ENCODE measurements at regions not wholly inside any gene's neighbourhood (a gene's known extent, or its start where the extent isn't known, plus 50 kb on each side); places are given as distances from the start of the nearest gene placed in this dataset.
"Not testable (repeated sequence)": the region's sequence is repeated elsewhere in the genome, so short reads cannot be mapped to it uniquely, and the experiment has no call there.

DNA sequence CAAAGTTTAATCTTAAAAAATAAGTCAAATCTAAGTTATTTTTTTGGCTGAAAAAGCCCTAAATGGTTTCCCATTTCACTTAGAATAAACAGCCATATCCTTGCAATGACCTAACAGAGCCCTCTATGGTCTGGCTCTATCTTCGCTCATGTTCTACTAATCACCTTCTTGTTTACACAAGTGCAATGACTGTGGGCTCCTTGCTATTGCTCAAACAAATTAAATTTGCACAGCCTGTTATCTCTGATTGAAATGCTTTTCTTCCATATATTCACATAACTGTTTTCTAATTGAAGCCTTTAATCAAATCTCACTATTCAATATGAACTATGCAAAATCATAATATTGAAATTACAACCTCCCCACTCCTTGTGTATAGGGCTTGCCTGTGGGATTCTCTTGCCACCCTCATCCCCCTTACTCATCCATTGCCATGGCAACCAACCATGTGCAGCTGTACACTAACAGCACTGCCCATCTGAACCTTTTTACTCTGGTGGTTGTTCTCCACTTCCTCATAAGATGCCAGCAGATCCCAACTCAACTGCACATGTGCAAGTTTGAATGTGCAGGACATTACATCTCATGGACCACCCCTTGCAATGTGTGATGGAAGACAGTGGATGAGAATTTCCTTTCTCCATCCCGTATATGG, 1083.2 kb downstream of the SOCS6 start:
- Mint-ChIP-seq H3K4me1 (ENCODE audit: low read depth) (no peaks in the 10 kb centered on the region), H3K4me3 (no peak overlapping the region), H3K36me3 (ENCODE audit: low read depth) (no peaks in the 10 kb centered on the region), H3K27me3 (ENCODE audit: insufficient read depth) (no peaks in the 10 kb centered on the region; the same call in 1 of the 2 replicates), H3K27ac (no peak overlapping the region), H3K9me3 (peaks cover 51% of the 10 kb centered on the region)
- TF ChIP-seq, protein P1, sequence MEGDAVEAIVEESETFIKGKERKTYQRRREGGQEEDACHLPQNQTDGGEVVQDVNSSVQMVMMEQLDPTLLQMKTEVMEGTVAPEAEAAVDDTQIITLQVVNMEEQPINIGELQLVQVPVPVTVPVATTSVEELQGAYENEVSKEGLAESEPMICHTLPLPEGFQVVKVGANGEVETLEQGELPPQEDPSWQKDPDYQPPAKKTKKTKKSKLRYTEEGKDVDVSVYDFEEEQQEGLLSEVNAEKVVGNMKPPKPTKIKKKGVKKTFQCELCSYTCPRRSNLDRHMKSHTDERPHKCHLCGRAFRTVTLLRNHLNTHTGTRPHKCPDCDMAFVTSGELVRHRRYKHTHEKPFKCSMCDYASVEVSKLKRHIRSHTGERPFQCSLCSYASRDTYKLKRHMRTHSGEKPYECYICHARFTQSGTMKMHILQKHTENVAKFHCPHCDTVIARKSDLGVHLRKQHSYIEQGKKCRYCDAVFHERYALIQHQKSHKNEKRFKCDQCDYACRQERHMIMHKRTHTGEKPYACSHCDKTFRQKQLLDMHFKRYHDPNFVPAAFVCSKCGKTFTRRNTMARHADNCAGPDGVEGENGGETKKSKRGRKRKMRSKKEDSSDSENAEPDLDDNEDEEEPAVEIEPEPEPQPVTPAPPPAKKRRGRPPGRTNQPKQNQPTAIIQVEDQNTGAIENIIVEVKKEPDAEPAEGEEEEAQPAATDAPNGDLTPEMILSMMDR (IDR thresholded peaks at IDR 0.05) = no peak
- no peak for DNase-seq

DNA sequence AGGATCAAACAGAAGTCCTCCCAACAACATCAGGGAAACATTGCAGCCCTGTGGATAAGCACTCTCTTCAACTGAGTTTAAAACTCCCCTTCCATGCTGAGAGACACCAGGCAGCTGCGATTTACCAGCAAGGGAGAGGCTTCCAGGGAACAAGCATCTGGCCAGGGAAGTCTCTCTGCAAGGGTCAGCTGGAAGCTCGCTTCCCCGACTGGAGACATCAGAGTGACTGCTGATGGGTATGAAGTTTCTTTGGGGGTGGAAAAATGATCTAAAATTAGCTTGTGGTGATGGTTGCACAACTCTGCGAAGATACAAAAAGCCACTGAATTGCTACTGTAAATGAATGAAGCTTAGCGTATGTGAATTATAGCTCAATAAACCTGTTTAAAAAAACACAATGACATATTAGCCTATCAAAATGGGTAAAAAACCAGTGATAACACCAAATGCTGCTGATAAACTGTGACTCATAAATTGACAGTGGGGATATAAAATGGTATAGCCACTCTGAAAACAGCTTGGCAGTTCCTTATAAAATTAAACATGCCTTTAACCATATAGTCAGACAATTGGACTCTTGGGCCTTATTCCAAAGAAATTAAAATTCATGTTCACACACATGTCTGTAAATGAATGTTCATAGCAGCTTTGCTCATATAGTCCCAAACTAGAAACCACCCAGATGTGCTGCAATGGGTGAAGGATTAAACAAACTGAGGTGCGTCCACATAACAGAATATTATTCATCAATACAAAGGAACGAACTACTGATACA, 1082.0 kb downstream of the SOCS6 start:
- H3K4me3 Mint-ChIP-seq = no peak overlapping the region
- no peaks in the 10 kb centered on the region; the same call in 1 of the 2 replicates for H3K36me3 Mint-ChIP-seq (ENCODE audit: low read depth)
- DNase-seq = no peak
- peaks cover 54% of the 10 kb centered on the region for H3K9me3 Mint-ChIP-seq
- TF ChIP-seq, protein P1 (IDR thresholded peaks at IDR 0.05) = no peak
- no peaks in the 10 kb centered on the region; the same call in 1 of the 2 replicates for H3K27me3 Mint-ChIP-seq (ENCODE audit: insufficient read depth)
- H3K27ac Mint-ChIP-seq = no peak overlapping the region
- H3K4me1 Mint-ChIP-seq (ENCODE audit: low read depth) = no peaks in the 10 kb centered on the region

DNA sequence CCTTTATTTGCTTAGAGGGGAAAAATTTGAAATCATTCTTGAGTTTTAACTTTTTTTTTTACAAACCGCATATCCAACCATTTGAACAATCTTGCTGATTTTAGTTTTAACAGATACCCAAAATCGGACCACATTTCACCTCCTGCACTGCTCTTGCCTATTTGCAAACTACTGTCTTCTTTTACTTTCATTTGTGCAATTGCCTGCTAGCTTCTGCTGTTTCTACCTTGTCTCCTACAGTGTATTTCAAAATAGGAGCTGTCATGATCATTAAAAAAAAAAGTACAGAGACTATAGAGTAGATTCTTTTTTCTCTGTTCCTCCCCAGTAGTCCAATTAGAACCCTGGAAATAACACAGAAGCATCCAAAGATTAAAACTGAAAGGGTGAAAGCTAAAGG, 1081.2 kb downstream of the SOCS6 start:
- DNase-seq = no peak
- H3K9me3 Mint-ChIP-seq = peaks cover 50% of the 10 kb centered on the region
- no peaks in the 10 kb centered on the region; the same call in 1 of the 2 replicates for H3K27me3 Mint-ChIP-seq (ENCODE audit: insufficient read depth)
- no peak overlapping the region for H3K4me3 Mint-ChIP-seq
- H3K36me3 Mint-ChIP-seq (ENCODE audit: low read depth) = no peaks in the 10 kb centered on the region; the same call in 1 of the 2 replicates
- TF ChIP-seq, protein P1 (IDR thresholded peaks at IDR 0.05) = no peak
- no peak overlapping the region for H3K27ac Mint-ChIP-seq
- no peaks in the 10 kb centered on the region for H3K4me1 Mint-ChIP-seq (ENCODE audit: low read depth)

DNA sequence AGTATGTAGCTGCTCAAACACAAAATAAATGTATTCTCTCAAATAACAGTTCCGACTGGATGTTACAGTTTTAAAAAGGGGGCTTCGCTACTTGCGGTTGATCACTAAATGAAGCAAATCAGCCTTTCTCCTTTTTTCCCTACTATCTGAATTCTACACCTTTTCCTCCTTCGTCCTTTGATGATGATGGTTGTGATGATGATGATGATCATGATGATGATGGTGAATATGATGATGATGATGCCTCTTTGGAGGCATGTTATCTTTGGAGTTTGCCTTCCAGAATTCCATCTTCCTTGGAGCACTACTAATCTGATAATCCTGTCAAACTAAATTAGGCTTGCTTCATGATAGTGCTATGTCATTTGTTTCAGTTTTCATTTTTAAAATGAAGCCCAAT, 1073.3 kb downstream of the SOCS6 start:
- Mint-ChIP-seq H3K27me3 (ENCODE audit: insufficient read depth) (no peaks in the 10 kb centered on the region), H3K4me1 (ENCODE audit: low read depth) (no peaks in the 10 kb centered on the region), H3K4me3 (no peak overlapping the region), H3K27ac (no peak overlapping the region), H3K36me3 (ENCODE audit: low read depth) (no peaks in the 10 kb centered on the region; the same call in 1 of the 2 replicates), H3K9me3 (peaks cover 30% of the 10 kb centered on the region)
- DNase-seq = no peak
- TF ChIP-seq, protein P1 (IDR thresholded peaks at IDR 0.05) = no peak

DNA sequence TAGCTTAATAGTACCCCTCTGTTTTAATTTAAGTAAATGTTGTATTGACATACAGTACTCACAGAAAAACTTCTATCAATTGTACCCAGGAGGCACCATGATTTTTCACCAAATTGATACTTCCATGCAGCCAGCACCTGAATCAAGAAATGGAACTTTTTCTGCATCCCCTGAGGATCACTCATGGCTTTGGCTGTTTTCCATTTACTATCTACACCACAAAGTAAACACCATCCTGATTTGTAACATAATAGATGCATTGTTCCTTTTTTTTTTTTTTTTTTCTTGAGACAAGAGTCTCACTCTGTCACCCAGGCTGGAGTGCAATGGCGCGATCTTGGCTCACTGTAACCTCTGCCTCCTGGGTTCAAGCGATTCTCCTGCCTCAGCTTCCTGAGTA, 1066.8 kb downstream of the SOCS6 start:
- H3K9me3 Mint-ChIP-seq = peaks cover 16% of the 10 kb centered on the region
- not testable (repeated sequence) for H3K27me3 Mint-ChIP-seq (ENCODE audit: insufficient read depth); H3K36me3 Mint-ChIP-seq (ENCODE audit: low read depth); H3K4me3 Mint-ChIP-seq; H3K27ac Mint-ChIP-seq; DNase-seq; H3K4me1 Mint-ChIP-seq (ENCODE audit: low read depth)

DNA sequence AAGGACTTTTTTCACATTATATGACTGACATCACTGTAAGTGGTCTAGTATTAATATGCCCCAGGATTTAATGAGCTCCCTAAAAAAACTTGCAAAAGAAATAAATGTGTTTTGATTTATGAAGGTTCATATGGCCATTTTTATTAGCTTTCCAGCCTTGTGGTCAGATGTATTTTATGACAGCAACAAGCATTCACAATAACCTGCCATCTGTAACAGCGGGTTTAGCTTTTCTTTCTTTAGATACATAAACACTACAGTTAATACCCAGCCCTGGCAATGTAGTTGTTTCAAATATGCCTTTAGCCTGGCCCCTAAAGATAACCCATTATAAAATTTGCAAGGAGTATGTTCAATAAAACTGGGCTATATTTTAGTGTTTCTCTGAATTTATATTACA, 1063.8 kb downstream of the SOCS6 start:
- Mint-ChIP-seq H3K4me1 (ENCODE audit: low read depth) (no peaks in the 10 kb centered on the region), H3K27ac (no peak overlapping the region), H3K36me3 (ENCODE audit: low read depth) (no peaks in the 10 kb centered on the region), H3K4me3 (no peak overlapping the region), H3K27me3 (ENCODE audit: insufficient read depth) (no peaks in the 10 kb centered on the region), H3K9me3 (peaks cover 28% of the 10 kb centered on the region)
- TF ChIP-seq, protein P1 (IDR thresholded peaks at IDR 0.05) = no peak
- no peak for DNase-seq
